ENCODE measurements at regions not wholly inside any gene's neighbourhood (a gene's known extent, or its start where the extent isn't known, plus 50 kb on each side); places are given as distances from the start of the nearest gene placed in this dataset.

DNA sequence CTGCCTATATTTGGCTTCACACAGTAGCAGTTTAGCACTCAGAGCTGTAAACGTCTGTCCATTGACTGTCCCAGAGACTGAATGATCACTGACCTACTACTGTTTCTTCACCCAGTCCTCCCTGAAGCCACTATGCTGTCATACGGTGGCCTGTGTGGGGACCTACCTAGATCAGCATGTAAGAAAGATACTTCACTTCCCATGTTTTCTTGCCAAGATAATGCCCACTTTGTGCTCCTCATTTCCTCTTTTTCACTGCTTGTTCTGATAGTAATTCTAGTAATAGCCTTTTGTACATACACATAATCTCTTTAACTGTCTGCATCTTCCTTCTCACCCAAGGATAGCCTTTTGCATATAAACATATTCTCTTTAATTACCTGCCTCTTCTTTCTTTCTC lies 109.9 kb upstream of the TIAM2 start:
- DNase-seq, result no peak

DNA sequence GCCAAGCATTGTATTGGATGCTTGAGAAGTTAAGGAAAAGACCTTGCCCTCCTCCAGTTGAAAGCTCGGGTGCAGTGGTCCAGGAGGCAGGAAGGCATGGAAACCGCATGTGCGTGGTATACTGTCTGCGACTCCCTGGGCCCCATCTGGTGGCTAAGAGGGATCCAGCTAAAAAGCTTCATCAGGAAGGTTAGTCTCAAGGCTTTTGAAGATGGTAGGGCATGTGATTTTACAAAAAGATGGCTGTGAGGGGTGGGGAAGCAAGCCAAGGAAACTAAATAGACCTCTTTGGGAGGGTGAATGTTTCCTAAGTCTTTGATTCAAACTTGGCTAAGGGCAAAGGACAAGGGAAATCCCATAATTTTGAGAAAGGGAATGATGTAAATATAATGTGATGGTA lies 109.1 kb upstream of the TIAM2 start:
- no peak for DNase-seq

DNA sequence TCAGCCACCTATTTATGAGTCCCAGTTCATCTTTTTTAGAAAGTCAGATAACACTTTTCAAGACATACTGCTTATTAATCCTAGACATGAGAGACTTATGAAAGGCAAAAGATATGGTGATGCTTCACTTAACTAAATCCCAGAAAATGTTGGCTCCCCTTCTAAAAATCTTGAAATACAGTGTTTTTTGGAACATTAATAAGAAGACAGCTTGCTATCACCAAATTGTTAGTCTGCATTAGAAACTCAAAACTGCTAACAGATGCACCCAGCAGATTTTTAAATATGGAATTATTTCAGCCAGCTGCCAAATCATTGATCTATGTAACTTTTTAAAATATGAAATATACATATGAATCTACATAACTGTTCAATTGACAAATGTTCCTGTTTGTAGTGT lies 108.6 kb upstream of the TIAM2 start:
- DNase-seq, result no peak

DNA sequence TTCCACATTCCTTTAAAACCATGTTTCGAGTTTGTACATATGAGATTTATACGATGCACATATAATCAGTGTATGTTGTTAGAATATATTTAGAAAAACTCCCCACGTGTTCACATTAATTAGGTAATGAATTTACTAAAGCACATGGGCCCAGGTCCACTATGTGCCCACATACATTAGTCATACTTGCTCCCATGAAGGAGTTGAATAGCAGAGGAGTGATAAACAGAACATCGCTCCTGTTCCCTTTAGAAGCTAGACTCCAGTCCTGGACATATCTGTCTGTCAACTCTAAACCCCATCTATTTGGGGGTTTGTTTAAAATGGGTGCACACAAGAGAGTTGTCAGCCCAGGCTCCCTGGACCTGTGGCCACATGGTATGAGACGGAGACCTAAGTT lies 108.1 kb upstream of the TIAM2 start:
- DNase-seq, result no peak

DNA sequence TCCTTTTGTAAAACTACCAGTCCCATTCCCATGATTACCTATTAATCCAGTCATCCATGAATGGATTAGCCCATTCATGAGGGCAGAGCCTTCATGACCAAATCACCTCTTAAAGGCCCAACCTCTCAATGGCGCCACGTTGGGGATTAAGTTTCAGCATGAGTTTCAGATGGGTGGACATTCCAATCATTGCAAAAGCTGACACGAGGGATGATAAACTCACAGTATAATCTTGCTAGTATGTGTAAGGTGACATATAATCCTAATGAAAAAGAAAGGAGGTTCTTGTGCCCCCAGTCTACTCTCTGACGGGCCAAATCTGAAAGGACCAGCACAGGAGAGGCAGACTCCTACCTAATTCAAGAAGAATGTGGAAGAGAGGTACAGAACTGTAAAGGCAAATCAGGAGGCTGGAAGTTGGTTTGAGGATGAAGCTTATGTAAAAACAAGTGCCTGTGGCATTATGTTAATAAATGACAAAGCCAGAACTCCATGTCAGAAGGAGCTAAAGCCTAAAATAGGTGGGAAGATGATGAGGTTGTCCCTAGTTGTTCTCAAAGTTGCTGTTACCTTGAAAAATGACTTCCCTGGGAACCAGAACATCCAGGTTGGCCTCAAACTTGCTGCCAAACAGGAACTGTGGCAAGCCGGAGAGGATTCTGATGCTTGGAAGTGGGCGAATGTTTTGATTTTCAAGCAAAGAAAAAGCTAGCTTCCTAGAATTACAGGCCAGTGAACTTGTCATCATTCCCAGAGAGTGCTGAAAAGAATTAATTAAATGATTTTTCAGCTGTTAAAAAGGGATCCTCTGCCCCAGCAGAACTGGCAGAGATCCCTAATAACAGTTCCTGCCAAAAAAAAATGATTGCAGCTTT lies 106.5 kb upstream of the TIAM2 start:
- no peak for DNase-seq

DNA sequence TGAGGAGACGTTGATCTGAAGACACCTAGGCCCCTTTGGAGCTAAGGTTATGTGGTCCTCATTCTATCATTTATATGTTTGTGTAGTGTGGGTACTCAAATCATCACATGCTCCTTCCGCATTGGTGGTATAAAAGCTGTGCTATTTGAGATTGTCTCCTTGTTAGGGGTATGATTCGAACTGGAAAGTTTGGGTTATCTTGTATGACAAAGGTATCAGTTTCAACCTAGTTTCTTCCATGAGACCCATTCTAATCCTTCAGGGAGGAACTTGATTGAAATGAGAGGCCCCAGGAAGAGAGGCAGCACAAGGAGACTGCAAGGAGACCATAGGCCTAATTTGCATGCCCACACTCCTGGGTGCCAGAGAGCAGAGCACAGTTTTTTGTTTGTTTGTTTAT lies 104.2 kb upstream of the TIAM2 start:
- DNase-seq, result no peak

DNA sequence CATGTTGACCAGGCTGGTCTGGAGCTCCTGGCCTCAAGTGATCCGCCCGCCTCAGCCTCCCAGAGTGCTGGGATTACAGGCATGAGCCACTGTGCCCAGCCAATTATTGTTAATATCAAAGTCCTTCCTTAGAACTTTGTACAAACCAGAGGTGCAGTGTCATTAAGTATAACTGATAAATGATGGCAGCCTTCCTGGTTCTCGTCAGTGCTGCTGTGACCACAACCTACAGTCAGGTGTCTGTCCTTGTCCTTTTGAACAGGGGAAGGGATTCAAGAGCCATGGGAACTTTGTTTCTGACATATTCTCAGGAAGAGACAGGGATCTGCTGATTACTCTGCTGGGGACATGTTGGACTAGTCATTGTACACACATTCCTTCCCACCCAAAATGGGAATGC lies 103.2 kb upstream of the TIAM2 start:
- no peak for DNase-seq

DNA sequence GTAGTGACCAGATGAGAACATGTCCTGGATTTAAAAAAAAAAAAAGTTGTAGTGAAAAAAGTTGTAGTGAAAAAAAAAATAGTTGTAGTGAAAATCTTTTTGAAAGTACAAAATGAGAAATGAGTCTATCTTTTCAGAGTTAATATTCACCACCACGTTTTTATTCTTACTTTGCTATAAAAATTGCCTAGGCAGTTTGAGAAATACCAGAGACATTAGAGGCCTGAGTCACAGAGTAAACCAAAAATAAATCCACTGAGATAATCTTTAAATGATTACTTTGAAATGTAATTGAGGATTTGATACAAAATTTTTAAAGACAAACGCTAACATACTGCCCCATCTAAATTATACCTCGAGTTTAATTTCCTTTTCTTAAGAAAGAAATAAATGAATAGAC lies 101.2 kb upstream of the TIAM2 start:
- DNase-seq, result no peak

DNA sequence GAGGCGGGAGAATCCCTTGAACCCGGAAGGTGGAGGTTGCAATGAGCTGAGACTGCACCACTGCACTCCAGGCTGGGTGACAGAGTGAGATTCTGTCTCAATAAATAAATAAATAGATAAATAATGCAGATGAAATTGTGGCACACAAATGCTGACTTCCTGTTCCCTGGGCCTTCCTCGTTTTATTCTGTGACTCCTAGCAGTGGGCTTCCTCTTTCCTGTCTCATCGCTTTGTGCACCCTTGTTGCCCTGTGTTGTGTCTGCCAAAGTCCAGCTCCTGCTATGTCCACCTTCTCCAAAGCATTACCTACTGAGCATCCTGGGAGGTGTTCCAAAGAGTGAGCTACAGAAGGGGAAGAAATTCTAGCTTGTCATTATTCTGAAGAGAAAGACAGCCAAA lies 100.2 kb upstream of the TIAM2 start:
- no peak for DNase-seq

DNA sequence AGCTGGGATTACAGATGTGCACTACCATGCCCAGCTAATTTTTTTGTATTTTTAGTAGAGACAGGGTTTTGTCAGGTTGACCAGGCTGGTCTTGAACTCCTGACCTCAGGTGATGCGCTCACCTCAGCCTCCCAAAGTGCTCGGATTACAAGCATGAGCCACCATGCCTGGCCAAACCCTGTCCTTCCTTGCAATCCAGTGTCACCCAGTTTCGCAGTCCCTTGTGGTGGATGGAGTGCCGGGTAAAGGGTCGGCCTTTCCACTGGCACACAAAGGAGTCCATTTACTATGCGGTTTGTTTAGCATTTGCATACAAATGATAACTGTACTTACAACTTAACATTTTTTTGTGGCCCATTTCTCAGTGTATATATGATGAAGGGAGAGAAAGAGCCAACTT lies 99.3 kb upstream of the TIAM2 start:
- no peak for DNase-seq

DNA sequence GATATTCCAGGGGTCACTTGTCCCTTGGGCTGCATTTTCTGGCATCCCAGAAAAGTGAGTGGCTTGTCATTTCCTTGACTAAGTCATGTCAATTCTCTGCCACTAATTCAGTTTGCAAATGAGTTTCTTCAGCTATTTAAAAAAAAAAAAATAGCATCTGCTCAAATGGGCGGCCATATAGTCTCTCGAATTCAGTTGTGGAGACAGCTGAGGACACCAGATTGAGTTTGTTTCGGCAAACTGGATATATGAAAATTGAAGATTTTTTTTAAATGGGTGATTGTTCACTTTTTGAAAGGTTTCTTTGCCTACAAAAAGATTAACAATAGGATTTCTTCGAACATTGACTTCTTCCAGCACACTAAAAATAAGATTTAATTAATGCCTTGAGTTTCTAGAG lies 96.3 kb upstream of the TIAM2 start:
- DNase-seq, result no peak

DNA sequence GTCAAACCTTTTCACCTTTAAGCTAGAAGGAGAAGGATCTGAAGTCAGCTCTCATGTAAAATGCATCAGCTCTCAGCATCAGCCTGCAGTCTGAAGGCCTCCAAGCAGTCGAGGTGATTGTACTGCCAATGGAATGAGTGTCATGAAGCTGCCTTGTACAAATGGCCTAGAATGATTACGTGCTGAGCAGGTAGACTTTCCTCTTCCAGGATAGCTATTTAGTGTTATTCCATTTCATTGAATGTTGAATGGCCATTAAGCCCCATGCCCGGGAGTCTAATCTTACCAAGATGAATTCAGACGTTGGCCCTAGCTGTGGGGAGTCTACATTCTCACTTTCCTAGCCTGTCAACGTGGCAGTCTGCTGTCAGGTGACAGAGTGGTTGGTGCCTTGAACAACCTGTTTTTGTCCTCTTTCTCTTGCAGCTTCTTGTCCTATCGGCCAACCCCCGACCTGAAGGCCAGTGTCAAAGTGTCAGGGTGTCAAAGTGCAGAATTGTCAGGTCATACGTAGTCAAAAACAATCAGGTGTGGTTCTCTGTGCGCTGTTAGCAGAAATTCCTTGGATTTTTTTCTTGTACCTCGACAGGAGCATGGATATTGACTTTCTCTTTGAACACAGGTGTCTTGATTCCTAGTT lies 95.2 kb upstream of the TIAM2 start:
- no peak for DNase-seq

DNA sequence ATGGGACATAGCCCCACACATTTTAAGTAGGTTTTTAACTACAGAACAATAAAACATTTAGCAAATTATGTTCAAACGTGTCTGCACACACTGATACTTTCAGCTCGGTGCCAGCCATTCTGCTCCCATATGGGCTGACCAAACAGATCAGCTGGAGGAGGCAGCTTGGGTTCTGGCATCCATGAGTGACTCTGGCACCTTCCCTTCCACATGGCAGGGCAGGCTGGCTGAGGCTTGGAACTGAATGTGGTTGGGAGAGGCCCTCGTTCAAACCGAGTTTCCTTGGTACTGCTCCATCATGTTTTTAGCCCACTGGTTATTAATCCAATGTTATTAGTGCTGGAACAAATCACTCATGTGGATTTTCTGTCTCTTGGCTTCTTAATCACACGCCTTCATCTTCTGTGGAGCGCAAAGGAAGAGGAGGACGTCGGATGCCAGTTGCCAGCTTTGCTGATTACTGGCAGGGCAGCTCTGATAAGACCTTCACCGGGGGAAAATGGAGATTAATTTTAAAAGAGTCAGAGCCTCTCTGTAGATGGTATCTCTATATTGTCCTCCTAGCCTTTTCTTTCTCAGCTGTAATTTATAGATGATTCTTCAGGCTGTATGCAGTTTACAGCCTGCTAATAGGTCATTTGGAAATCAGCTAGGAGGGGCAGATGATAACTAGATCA lies 93.1 kb upstream of the TIAM2 start:
- no peak for DNase-seq

DNA sequence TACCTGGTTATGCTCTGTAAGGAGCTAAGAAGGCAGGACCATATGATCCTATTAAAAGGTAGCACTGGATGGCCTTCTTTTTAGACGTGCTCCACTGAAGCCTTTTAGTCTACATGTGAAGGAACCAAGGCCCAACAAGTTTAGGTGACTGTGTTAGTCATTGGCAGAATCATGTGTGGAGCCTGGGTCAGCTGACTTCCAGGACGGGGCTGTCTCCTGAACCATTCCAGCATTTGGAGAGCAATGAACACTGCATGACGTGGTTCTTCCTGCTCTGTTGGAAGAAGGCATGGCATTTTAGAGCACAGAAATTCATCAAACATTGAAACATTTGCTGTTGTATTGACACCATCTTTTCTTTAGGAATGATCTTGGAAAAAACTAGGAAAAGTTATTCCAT lies 87.8 kb upstream of the TIAM2 start:
- no peak for DNase-seq

DNA sequence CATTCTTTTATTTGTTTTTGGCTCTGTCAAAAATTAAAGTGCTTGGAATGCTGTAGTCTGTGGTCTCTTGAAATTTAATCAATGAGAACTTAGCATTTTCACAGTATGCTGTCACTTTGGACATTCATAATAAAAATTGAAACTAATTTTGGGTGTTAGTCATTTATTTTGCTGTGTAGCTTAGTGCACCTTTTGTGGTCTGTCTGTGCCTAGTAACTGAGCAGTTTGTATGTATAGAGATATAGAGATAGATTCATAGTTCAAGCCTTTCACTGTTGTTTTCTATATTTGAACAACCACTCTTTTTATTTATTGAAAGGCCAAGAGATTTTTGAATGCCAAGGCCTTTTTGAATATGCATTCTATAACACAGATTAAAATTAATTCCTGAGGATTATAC lies 86.4 kb upstream of the TIAM2 start:
- DNase-seq, result no peak

DNA sequence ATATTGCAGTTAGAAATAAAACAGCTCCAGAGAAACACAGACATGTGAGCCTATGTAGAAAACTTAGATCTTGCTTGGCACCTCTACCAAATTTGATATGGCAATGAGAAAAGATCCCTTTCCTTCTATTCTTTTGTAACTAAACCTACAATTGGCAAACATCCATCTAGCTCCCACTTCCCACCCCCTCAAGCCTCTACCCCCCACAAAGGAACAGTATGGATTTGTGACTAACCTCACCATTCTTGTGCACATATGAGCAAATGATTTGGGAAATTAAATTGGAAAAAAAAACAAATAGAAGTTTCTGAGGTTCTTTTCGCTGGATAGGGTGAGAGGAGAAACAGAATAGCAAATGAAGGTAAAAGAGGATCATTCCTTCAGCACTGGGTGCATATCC lies 85.8 kb upstream of the TIAM2 start:
- DNase-seq, result no peak

DNA sequence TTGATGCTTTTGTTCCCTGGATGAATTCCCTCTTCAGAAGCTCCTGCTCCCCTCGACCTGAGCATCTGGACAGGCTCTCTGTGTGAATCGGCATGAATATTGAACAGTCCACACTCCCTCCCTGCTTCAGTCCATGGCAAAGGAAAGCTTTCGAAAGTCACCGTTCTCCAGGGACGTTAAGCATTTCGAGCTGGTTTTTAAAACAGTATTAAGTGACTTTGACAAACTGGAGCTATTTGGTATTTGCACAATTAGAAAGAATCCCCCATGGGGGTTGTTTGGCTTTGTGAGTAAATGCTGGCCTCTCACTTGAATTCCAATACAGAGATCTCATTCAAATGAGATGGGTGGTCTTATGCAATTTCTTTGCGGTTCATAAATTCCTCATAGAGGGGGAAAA lies 85.3 kb upstream of the TIAM2 start:
- no peak for DNase-seq

DNA sequence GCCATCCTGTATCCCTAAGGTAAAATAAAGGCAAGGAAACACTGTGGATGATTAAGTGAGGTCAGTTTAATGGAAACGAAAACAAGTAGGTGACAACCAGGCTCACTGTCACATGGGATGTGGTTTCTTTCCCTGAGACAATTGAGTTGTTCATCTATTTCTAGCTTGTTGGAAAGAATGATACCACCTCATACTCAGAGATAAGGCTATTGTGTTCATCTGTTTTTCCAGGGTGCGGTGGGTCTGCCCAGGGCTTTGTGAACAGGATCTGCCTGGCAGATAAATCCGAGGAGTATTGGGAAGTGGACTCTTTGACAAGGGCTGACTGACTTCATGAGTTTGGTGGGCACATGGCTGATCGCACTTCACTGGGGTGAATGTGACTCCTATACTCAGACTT lies 80.8 kb upstream of the TIAM2 start:
- DNase-seq, result no peak

DNA sequence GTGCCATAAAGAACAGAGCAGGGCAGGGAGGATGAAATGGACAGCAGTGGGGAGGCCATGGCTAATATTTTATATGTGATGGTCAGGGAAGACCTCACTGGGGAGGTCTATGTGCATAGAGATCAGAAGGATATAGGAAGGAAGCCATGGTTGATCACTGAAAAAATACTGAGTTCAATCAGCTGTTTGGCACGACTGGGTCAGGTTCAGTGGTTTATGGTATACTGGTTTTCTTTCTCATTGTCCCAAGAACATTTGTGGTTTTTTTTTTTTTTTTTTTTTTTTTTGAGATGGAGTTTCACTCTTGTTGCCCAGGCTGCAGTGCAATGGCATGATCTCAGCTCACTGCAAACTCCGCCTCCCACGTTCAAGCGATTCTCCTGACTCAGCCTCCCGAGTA lies 78.3 kb upstream of the TIAM2 start:
- DNase-seq, result no peak

DNA sequence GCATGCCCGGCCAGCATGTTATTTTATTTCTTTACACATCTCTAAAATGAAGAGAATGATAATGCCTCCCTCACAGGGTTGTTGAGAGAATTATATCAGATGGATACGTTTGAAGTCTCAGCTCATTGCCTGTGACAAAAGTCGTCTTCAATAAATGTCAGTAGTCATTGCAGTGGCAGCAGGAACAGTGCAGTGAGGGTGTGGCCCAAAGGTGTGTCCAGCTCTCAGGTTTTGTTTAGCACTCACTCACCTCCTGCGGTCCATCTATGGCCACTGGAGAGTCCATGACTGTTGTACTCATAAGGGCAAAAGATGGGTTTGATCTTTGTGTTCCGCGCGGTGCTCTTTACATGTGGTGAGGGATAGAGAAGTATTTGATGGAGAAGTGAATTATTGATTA lies 77.2 kb upstream of the TIAM2 start:
- no peak for DNase-seq

DNA sequence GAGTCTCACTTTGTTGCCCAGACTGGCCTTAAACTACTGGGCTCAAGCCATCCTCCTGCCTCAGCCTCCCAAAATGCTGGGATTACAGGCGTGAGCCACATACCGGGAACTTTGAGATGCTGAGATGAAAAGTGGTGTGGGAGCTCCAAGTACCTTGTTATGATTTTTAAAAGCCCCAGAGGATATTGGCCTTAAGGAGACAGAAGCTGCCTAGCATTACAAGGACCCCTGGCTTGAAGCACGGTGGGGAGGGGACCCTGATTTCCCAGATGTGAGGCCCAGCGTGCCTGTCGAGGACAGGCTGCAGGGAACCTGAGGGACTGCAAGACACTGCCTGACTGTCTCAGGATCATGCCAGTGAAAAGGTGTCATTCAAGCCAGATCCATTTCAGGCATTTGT lies 75.3 kb upstream of the TIAM2 start:
- DNase-seq, result no peak

DNA sequence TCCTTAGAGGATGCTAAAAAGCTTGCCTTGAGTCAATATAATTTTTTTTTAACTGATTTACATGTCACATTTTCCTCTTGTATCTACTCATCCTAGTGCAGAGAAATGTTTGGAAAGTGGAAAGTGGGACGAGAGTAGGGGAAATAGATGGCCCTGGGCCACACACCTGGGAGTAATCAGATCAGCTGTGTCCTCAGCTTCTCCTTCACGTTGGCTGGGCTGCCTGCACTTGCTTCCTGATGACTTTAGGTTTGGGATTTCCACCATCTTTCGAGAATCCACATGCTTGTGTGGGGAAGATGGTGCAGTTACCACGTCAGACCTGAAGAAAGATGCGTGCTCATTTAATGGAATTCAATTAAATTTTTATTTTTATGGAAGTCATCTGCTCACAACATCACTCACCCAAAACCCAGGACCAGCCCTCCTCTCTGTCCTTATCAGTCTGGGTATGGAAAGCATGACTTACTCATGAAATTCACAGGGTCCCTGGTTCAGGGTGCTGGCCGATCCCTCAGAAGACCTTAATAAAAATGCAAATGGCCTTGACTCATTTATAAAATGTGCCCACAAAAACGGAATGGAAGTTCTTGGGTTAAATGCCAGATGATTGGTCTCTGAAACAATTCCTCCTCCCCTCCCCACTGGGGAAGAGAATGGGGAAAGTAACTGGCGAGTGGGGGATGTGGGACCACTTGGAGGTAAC lies 74.5 kb upstream of the TIAM2 start:
- no peak for DNase-seq

DNA sequence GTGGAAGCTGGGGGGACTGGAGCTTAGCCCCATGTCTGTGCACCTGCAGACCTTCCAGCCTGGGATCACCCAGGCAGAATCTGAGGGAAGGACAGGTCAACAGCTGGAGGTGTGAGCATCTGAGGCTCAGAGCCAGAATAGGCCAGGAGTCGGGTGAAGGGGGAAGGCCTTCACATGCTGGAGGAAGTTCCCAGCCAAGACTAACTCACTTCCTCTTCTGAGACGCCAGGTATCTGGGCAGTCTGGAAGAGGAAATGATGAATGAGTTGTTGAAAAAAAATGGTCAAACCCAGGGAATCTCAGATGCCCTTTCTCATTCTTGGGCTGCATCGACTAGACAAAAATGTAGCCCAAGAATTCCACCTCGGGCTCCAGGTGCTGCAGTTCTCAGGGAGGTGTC lies 73.6 kb upstream of the TIAM2 start:
- DNase-seq, result no peak
